ENCODE measurements at regions not wholly inside any gene's neighbourhood (a gene's known extent, or its start where the extent isn't known, plus 50 kb on each side); places are given as distances from the start of the nearest gene placed in this dataset.

DNA sequence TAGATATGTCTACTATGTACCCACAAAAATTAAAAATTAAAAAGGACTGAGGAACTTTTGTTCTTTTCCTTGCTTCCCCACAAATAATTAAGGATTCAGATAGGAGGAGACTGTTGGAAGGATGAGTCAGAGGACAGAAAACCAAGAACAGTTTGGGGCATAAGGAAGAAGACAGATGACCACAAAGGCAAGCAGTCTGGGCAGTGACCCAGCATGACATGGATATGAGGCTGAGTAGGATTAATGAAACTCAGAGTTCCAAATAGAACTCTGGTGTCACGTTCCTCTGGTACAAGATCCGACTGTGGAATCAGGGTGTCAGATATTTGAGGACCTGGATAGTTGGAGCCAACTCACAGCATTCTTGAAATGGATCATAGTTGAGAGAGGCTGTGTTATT, 89.3 kb upstream of the SLC38A4 start:
- TF ChIP-seq, protein P1, sequence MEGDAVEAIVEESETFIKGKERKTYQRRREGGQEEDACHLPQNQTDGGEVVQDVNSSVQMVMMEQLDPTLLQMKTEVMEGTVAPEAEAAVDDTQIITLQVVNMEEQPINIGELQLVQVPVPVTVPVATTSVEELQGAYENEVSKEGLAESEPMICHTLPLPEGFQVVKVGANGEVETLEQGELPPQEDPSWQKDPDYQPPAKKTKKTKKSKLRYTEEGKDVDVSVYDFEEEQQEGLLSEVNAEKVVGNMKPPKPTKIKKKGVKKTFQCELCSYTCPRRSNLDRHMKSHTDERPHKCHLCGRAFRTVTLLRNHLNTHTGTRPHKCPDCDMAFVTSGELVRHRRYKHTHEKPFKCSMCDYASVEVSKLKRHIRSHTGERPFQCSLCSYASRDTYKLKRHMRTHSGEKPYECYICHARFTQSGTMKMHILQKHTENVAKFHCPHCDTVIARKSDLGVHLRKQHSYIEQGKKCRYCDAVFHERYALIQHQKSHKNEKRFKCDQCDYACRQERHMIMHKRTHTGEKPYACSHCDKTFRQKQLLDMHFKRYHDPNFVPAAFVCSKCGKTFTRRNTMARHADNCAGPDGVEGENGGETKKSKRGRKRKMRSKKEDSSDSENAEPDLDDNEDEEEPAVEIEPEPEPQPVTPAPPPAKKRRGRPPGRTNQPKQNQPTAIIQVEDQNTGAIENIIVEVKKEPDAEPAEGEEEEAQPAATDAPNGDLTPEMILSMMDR (conservative IDR thresholded peaks at IDR 0.05): no peak
- TF ChIP-seq ZFX (IDR thresholded peaks at IDR 0.05): no peak
- no peak overlapping the region for H3K27ac ChIP-seq

DNA sequence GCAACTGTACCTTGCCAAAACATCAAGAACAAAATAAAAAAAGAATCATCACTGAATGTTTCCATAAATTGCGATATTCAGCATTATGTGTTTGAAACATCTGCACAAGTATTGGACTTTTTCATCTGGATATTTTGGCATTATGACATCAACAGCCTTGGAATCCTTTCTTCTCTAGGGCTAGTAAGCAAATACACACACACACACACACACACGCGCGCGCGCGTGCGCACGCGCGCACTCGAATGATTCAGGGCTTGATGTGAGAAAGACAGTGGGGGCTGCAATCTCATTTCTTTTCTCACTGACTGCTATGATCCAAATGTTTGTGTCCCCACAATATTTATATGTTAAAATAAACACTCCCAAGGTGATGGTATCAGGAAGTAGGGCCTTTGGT, 90.0 kb upstream of the SLC38A4 start:
- TF ChIP-seq, protein P1 (conservative IDR thresholded peaks at IDR 0.05): no peak
- TF ChIP-seq ZFX (IDR thresholded peaks at IDR 0.05): no peak
- H3K27ac ChIP-seq: no peak overlapping the region

DNA sequence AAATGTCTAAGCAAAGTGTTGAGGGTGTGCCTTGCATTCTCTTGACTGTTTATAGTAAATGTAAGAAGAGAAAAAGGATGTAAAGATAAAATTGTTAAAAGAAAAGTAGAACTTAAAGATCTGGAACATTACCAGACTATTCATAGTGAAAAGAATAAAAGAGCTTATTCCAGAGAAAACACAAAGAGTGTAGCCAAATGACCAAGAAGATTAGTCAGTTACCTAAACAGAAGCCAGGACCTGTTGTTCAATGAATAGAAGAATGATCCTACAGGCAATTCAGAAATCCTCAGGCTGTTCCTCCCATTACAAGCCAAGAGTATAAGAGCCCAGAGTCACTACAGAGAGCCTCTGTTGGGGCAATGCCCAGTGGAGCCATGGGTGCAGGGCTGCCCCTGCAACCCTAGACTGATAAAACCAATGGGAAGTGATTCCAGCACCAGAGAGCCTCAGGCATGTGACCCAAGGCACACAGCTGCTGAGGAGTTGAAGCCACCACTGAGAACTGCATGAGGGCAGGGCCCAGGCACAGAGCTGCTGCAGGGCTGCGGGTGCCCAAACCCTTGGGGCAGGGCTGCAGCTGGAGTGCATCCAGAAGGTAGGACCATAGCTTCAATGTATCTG, 91.1 kb upstream of the SLC38A4 start:
- TF ChIP-seq ZFX (IDR thresholded peaks at IDR 0.05): no peak
- TF ChIP-seq, protein P1 (conservative IDR thresholded peaks at IDR 0.05): no peak
- no peak overlapping the region for H3K27ac ChIP-seq

DNA sequence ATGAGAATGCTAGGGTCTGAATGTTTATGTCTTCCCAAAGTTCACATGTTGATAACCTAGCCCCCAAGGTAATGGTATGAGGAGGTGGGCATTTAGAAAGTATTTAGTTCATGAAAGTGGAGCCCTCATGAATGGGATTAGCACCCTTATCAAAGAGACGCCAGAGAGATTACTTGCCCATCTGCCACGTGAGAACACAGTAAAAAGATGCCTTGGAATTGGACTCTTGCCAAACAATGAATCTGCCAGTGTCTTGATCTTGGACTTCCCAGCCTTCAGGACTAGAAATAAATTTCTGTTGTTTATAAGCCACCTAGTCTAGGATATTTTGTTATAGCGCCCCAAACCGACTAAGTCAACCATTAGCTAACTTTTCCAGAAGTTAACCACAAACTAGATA, 92.0 kb upstream of the SLC38A4 start:
- TF ChIP-seq, protein P1 (conservative IDR thresholded peaks at IDR 0.05): no peak
- no peak for TF ChIP-seq ZFX (IDR thresholded peaks at IDR 0.05)
- H3K27ac ChIP-seq: no peak overlapping the region

DNA sequence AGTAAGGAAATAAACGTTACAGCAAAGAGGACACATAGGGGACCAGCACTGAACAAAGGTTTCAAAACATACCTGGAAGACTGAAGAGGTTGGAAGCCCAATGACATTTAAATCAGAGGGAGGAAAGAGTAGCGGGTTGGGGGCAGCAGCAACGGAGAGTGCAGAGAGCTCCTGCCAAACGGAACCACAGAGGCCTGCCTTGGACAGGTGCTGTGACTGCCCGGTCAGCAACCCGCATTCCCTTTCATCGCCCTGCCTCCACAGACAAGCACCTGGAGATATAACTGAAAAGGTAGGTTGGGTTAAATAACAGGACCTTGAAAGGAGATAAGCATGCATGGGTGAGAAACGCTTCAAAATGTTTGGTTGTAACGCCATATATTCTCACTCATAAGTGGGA, 92.8 kb upstream of the SLC38A4 start:
- H3K27ac ChIP-seq: no peak overlapping the region
- TF ChIP-seq ZFX (IDR thresholded peaks at IDR 0.05): no peak
- TF ChIP-seq, protein P1 (conservative IDR thresholded peaks at IDR 0.05): no peak

DNA sequence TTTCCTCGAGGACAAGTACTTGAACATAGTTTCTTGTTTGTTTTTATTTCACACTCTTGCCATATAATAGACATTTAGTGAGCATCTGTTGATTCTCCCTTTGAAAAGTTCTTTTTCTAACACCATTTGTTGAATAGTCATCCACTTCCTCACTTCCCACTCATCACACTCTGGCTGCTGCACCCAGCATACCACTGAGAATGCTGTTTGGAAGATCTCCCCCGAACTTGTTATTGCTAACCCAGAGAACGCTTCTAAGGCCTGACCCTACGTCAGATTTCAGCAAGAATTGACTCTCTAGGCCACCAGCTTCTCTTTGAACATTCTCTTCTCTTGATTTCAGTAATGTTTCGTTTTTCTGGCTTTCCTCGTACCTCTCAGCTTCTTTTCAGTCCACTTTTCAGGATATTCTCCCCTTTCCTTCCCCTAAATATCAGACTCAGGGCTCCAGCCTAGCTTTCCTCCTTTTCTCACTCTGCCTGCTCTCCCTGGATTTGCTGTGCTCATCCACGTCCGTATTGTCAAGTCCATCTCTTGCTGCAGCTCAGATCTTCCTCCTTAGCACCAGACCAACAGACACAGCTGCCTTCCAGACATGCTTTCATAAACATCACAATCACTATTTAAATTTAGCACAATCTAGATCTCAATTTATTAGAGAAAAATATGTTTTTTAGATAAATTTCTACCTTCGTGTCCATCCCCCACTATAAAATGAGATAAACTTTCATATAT, 94.0 kb upstream of the SLC38A4 start:
- TF ChIP-seq, protein P1 (conservative IDR thresholded peaks at IDR 0.05): no peak
- no peak for TF ChIP-seq ZFX (IDR thresholded peaks at IDR 0.05)
- H3K27ac ChIP-seq: no peak overlapping the region

DNA sequence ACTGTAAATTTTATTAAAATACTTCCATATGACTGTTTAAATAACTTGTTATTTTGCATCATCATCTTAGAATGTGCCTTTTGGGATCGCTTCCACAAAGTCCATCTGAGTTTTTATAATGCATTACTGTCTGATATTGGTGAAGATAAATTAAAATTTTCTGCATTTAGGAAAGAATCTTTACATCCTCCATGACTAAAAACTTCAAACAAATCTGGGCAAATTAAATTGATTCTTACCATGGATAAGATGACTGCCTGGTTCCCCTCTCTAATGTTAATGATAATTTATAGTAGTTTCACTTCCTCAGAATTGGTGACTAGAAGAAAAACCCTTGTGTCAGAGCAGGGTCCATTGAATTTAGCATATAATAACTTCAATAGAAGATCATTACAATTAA, 94.7 kb upstream of the SLC38A4 start:
- no peak for TF ChIP-seq ZFX (IDR thresholded peaks at IDR 0.05)
- TF ChIP-seq, protein P1 (conservative IDR thresholded peaks at IDR 0.05): no peak
- H3K27ac ChIP-seq: no peak overlapping the region
